ENCODE measurements at regions not wholly inside any gene's neighbourhood (a gene's known extent, or its start where the extent isn't known, plus 50 kb on each side); places are given as distances from the start of the nearest gene placed in this dataset.

DNA sequence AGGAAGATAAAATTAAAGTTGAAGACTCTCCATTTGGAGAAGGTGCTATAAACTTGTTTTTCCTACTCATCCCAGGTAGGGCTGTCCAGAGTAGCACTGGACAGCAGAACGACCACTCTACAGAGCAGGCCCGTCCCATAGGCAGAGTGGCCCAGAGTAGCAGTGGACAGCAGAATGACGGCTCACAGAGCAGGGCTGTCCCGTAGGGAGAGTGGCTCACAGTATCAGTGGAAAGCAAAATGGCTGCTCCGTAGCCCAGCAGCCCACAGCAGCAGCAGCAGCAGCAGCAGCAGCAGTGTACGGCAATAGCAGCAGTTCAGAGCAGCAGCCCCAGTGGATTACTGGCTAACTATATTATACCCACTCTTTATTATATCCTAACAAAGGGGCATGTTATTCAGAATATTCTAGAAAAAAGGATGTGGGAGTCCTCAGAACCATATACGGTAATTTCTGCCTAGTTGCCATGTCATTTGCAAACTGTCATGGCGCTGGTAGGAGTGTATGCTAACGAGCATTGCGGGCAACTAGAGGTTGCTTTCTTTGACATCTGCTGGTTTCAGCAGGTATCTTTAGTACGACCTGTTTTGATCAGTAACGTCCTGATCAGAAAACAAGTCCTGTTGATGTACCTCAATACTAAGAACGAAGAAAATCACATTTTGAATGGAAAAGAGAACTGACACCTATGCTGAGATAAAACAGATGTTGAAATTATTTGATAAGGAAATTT, 567.3 kb downstream of the SLC16A7 start:
- no peak for TF ChIP-seq POLR2AphosphoS5 (IDR thresholded peaks at IDR 0.05)
- no peak for TF ChIP-seq POLR2A (IDR thresholded peaks at IDR 0.05)
- TF ChIP-seq CTCF (IDR thresholded peaks at IDR 0.05), result no peak

Data from prostate gland (tissue), 2 donors.